GM18868 (cell line): ENCODE measurements at regions not wholly inside any gene's neighbourhood (a gene's known extent, or its start where the extent isn't known, plus 50 kb on each side); places are given as distances from the start of the nearest gene placed in this dataset.

Experiments used
- ATAC-seq: cut with Tn5 transposase; IDR thresholded peaks from one replicate; pipeline ENCODE4 v1.9.1; 2021; ENCODE audit warnings: mild to moderate bottlenecking, moderate library complexity; ENCODE audit not compliant: unreplicated experiment

- no peak for ATAC-seq
These were observed 255.5 kb upstream of the KCNJ16 start for GRCh38 chr17:69819316-69820087.

GRCh38 chr17:69820876-69821473, 254.1 kb upstream of the KCNJ16 start:
- ATAC-seq: no peak

DNA sequence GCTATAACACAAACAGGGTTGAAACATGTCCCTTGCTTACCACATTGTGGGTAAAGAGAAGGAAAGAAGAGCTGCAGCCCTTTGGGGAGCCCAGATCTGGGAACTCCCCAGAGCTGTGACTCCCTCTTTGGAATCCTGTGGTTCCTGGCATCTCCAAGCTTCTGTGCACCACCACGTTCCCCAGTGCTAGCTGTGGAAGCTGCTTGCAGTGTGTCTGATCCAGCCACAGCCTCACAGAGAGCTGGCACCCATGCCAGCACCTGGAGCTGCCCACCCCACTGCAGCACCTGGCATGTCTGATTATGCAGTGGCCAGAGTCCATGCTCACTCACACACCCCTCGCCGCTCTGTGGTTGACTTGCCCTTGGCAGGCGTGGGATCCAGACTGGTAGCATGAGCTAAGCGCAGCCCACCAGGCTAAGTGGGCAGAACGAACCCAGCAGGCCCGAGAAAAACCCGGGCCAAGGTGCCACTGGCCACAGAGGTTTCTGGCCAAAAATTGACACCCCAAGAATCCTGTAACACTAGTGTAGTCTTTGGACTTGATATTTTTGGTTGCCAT, 252.6 kb upstream of the KCNJ16 start:
- no peak for ATAC-seq

DNA sequence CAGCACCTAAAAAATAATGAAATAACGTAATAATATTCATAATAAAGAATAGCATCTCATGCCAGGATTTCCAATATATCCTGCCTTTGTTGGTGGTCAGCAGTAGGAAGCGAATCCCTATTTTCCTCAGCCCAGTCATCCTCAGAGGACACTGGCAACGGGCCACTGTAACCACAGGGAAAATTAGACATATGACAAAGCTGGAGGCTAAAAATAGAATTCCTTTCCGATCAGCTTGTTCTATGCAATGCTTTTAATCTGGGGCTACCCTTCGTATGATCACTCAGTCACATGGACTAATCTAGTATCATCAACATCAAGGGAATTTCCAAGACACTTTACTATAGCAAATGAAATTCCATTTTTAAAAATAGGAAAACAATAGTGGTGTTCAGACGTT, 246.9 kb upstream of the KCNJ16 start:
- no peak for ATAC-seq

GRCh38 chr17:69834494-69834893, 240.5 kb upstream of the KCNJ16 start:
- ATAC-seq: no peak

GRCh38 chr17:69851736-69852135, 223.3 kb upstream of the KCNJ16 start:
- ATAC-seq: no peak

GRCh38 chr17:69853541-69854224, 221.3 kb upstream of the KCNJ16 start:
- ATAC-seq: no peak

GRCh38 chr17:69854225-69854780, 220.7 kb upstream of the KCNJ16 start:
- no peak for ATAC-seq

DNA sequence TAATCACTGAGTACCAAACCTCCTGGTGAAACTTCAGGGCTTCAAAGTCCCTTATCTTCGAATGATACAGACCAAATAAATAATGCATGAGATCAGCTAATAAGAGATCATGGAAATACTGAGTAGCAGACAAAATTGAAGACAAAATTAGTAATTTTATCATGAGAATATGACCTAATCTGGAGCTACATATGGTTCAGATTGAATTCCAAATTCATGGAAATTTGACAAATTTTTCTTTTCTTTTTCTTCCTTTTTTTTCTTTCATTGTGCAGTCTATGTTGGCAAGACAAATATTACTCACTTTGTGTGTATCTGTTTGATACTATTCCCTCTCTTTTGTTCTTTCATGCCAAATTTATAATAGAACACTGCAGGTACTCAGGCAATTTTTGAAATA, 218.1 kb upstream of the KCNJ16 start:
- no peak for ATAC-seq

DNA sequence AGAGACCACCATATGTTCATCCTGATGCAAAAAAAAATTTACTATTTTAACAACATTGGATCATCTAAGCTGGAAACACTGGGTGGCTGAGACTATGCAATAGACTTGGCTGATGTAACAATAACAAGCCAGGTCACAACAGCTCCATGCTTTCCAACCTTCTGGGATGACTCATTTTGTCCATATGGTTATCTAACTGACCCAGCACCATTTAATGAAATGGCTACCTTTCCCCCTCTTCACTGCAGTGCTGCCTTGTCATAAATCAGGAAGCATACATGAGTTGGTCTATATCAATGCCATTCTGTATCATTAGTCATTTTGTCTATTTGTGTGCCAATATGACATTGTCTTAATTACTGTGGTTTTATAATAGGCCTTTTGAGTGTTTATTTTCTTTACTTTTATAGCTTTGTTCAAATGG, 217.6 kb upstream of the KCNJ16 start:
- ATAC-seq: no peak

- no peak for ATAC-seq
These were observed 216.6 kb upstream of the KCNJ16 start for GRCh38 chr17:69858460-69858859.

DNA sequence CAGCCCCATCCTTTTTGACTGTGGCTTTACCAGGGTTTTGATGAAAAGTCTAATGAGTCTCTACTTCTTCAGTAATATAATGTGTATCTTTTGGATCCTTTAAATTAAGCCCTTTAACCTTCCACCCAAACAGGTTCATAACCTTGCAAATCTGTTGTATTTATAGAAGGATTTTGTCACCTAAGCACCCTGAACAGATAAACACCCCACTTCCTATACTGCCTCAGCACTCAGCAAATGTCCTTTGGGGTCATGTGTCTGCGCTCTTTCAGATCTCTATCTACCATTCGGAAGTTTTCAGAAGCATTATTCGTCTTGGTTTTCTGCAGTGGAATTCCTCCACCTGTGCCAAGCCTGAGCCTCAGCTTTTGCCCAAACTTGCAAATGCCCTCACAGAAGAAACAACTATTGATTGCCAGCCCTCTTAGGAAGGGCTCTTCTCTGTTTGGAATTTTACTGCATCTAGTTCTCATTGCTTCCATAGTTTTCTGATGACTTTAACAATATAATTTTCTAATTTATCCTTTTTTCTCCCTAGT, 214.8 kb upstream of the KCNJ16 start:
- no peak for ATAC-seq

GRCh38 chr17:69864462-69864861, 210.6 kb upstream of the KCNJ16 start:
- no peak for ATAC-seq

GRCh38 chr17:69869667-69870066, 205.4 kb upstream of the KCNJ16 start:
- peak; percentile 89 for ATAC-seq

- ATAC-seq: peak; percentile 66
These were observed 204.9 kb upstream of the KCNJ16 start for GRCh38 chr17:69870091-69870530.

DNA sequence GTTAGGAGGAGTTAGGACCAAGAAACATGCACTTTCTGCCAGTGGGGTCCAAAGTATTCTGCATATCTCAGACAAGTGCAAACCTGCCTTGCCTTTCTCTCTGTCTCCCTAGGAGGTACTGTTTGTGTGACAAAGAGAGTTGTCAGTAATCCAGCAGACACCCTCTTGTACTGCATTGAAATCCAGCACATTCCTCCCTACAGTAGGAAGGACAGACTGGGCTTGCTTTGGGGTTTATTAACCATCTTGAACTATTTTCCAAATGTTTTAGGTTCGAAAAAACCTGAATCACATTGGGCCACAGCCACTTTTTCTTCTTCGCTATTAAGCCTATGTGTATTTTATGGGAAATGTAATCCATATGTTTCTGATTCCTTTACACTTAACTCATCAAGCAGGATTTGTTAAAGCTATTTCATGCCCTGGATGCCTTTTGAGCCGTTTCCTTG, 204.2 kb upstream of the KCNJ16 start:
- ATAC-seq: no peak

GRCh38 chr17:69871318-69871717, 203.7 kb upstream of the KCNJ16 start:
- ATAC-seq: no peak

GRCh38 chr17:69872675-69873262, 202.3 kb upstream of the KCNJ16 start:
- no peak for ATAC-seq

- no peak for ATAC-seq
These were observed 200.8 kb upstream of the KCNJ16 start for GRCh38 chr17:69874175-69874670.

DNA sequence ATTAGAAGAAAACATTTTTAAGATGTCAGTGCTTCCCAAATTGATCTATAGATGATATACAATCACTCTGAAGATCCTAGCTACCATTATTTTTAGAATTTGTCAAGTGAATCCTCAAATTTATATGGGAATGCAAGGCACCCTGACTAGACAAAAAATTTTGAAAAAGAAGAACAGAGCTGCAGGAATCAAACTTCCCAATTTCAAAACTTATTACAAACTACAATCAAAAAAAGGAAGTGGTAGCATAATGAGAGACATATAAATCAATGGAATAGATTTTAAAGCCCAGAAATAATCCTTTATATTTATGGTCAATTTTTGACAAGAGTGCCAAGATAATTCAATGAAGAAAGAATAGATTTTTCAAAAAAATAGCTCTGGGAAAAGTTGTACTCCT, 198.3 kb upstream of the KCNJ16 start:
- no peak for ATAC-seq
